ENCODE measurements at regions not wholly inside any gene's neighbourhood (a gene's known extent, or its start where the extent isn't known, plus 50 kb on each side); places are given as distances from the start of the nearest gene placed in this dataset.

GRCh38 chr6:25035512-25036435 is 100.0 kb upstream of the RIPOR2 start:
- peak overlapping the region; percentile 54 for H3K27ac ChIP-seq (ENCODE audit: low read depth, low read length)
- peak; percentile 76 for ATAC-seq
- Mint-ChIP-seq H3K4me1 (peaks cover 46 to 70% (median 66%) of the 10 kb centered on the region in 7 donors), H3K27me3 (no peaks in the 10 kb centered on the region), H3K36me3 (peaks cover 0 to 9% (median 0%) of the 10 kb centered on the region in 5 donors), H3K4me3 (peak overlapping the region; percentile 73 to 92 (median 83)), H3K9me3 (no peaks in the 10 kb centered on the region), H3K27ac (peak overlapping the region; percentile 71 to 93 (median 83))
- H3K4me1 ChIP-seq (ENCODE audit: control insufficient read depth in 2 of 2, insufficient read depth in 2 of 2, low read length in 2 of 2): peaks cover 33 to 45% of the 10 kb centered on the region in 2 donors
- H3K36me3 ChIP-seq (ENCODE audit: control insufficient read depth in 2 of 3, insufficient read depth in 3 of 3, low read length in 3 of 3): no peaks in the 10 kb centered on the region
- POLR2A ChIA-PET: interaction anchor here (1.0 to 5.4 kb wide), 6 partner anchors 9 to 370 kb away, joined by 3 to 61 read pairs (median 4); partner anchors contain the start of genes ACOT13 and TDP2
- CTCF ChIA-PET: interaction anchor here (0.7 to 3.7 kb wide), 5 partner anchors 9 to 35 kb away, joined by 4 to 20 read pairs (median 4); no protein-coding TSS in a partner anchor
- peak overlapping the region; percentile 56 for H3K4me3 ChIP-seq (ENCODE audit: low read length)
- no peaks in the 10 kb centered on the region for H3K27me3 ChIP-seq (ENCODE audit: control insufficient read depth in 2 of 2, insufficient read depth in 2 of 2, low read length in 2 of 2)
- no peak for DNase-seq
- intact Hi-C loops (cut with micrococcal nuclease): loop anchor here (1.0 to 2.0 kb wide), 3 partner anchors 8 to 21 kb away; no protein-coding TSS in a partner anchor
- no peaks in the 10 kb centered on the region for H3K9me3 ChIP-seq (ENCODE audit: control insufficient read depth in 2 of 3, low read length in 3 of 3)

DNA sequence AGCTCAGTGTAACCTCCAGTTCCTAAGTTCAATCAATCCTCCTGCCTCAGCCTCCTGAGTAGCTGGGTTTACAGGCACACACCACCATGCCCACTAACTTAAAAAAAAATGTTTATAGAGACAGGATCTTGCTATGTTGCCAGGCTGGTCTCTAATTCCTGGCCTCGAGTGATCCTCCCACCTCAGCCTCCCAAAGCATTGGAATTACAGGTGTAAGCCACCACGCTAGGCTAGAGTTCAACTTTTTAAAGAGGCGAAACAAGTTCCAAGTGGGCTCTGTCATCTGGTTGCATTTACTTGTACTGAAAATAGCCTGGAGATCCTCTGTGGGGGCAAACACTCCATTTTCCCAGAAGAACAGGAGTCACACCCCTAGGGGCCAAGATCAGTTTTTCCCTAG is 100.7 kb upstream of the RIPOR2 start:
- intact Hi-C loops (cut with micrococcal nuclease): loop anchor here in 1 of 2 donors (1.0 kb wide), 1 partner anchor 20 kb away; no protein-coding TSS in a partner anchor

DNA sequence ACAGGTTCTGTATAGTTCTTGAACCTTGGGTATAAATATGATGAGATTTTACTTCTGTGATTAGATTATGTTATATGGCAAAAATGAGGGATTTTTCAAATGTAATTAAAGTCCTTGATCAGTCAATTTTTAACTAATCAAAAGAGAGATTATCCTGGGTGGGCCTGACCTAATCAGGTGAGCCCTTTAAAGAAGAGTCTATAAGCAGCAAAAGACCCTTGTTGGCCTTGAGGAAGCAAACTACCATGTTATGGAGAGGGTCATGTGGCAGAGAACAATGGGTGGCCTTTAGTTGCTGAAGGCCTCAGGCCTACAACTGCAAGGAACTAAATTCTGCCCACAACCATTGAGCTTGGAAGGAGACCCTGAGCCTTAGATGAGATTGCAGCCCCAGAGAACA is 102.5 kb upstream of the RIPOR2 start:
- H3K4me3 ChIP-seq (ENCODE audit: low read length): peak overlapping the region; percentile 23

More for the DNA sequence above, 100.7 kb upstream of the RIPOR2 start:
- ChIA-PET POLR2A (interaction anchor here (1.1 to 5.4 kb wide), 2 partner anchors 10 to 100 kb away, joined by 3 to 61 read pairs; no protein-coding TSS in a partner anchor), CTCF (interaction anchor here (1.2 to 3.7 kb wide), 3 partner anchors 10 to 35 kb away, joined by 4 to 20 read pairs (median 14); no protein-coding TSS in a partner anchor)
- Mint-ChIP-seq H3K27me3 (no peaks in the 10 kb centered on the region), H3K36me3 (peaks cover 0 to 10% (median 0%) of the 10 kb centered on the region in 5 donors), H3K9me3 (no peaks in the 10 kb centered on the region), H3K27ac (peak overlapping the region in 8 of 9 donors; percentile 49 to 93 (median 84)), H3K4me3 (peak overlapping the region in 8 of 10 donors; percentile 73 to 92 (median 83)), H3K4me1 (peaks cover 53 to 77% (median 73%) of the 10 kb centered on the region in 7 donors)
- no peak overlapping the region for H3K4me3 ChIP-seq (ENCODE audit: low read length)
- no peaks in the 10 kb centered on the region for H3K9me3 ChIP-seq (ENCODE audit: control insufficient read depth in 2 of 3, low read length in 3 of 3)
- ATAC-seq (no peak), DNase-seq (no peak)
- peaks cover 33 to 52% of the 10 kb centered on the region in 2 donors for H3K4me1 ChIP-seq (ENCODE audit: control insufficient read depth in 2 of 2, insufficient read depth in 2 of 2, low read length in 2 of 2)
- H3K36me3 ChIP-seq (ENCODE audit: control insufficient read depth in 2 of 3, insufficient read depth in 3 of 3, low read length in 3 of 3): no peaks in the 10 kb centered on the region
- H3K27me3 ChIP-seq (ENCODE audit: control insufficient read depth in 2 of 2, insufficient read depth in 2 of 2, low read length in 2 of 2): no peaks in the 10 kb centered on the region
- no peak overlapping the region for H3K27ac ChIP-seq (ENCODE audit: low read depth, low read length)

GRCh38 chr6:25038999-25039398 is 103.2 kb upstream of the RIPOR2 start:
- H3K27me3 ChIP-seq (ENCODE audit: control insufficient read depth in 2 of 2, insufficient read depth in 2 of 2, low read length in 2 of 2): no peaks in the 10 kb centered on the region
- Mint-ChIP-seq H3K36me3 (peaks cover 0 to 10% (median 0%) of the 10 kb centered on the region in 5 donors), H3K4me1 (peaks cover 53 to 91% (median 79%) of the 10 kb centered on the region in 7 donors), H3K4me3 (peak overlapping the region; percentile 16 to 74 (median 58)), H3K27ac (peak overlapping the region in 8 of 9 donors; percentile 24 to 93 (median 68)), H3K9me3 (peaks cover 0 to under 1% (median 0%) of the 10 kb centered on the region in 11 donors), H3K27me3 (no peaks in the 10 kb centered on the region)
- H3K36me3 ChIP-seq (ENCODE audit: control insufficient read depth in 2 of 3, insufficient read depth in 3 of 3, low read length in 3 of 3): no peaks in the 10 kb centered on the region
- peaks cover 48 to 69% of the 10 kb centered on the region in 2 donors for H3K4me1 ChIP-seq (ENCODE audit: control insufficient read depth in 2 of 2, insufficient read depth in 2 of 2, low read length in 2 of 2)
- ChIA-PET CTCF (interaction anchor here (0.6 to 3.7 kb wide), 5 partner anchors 12 to 140 kb away, joined by 3 to 20 read pairs (median 9); no protein-coding TSS in a partner anchor), POLR2A (interaction anchor here (0.6 to 5.4 kb wide), 10 partner anchors 9 to 333 kb away, joined by 3 to 61 read pairs (median 4); partner anchors contain the start of gene RIPOR2)
- no peak overlapping the region for H3K27ac ChIP-seq (ENCODE audit: low read depth, low read length)
- peak overlapping the region; percentile 23 for H3K4me3 ChIP-seq (ENCODE audit: low read length)
- intact Hi-C loops (cut with micrococcal nuclease): no loop called here
- ATAC-seq: no peak
- DNase-seq: no peak
- H3K9me3 ChIP-seq (ENCODE audit: control insufficient read depth in 2 of 3, low read length in 3 of 3): no peaks in the 10 kb centered on the region

More for the DNA sequence above, 102.5 kb upstream of the RIPOR2 start:
- Mint-ChIP-seq H3K4me3 (peak overlapping the region in 6 of 10 donors; percentile 24 to 74 (median 58)), H3K9me3 (no peaks in the 10 kb centered on the region), H3K36me3 (peaks cover 0 to 10% (median 0%) of the 10 kb centered on the region in 5 donors), H3K27ac (peak overlapping the region in 4 of 9 donors; percentile 8 to 93 (median 77)), H3K27me3 (no peaks in the 10 kb centered on the region), H3K4me1 (peaks cover 53 to 93% (median 82%) of the 10 kb centered on the region in 7 donors)
- ChIA-PET POLR2A (interaction anchor here (0.6 to 5.4 kb wide), 10 partner anchors 9 to 170 kb away, joined by 3 to 61 read pairs (median 4); partner anchors contain the start of gene RIPOR2), CTCF (interaction anchor here (0.6 to 3.7 kb wide), 5 partner anchors 11 to 139 kb away, joined by 3 to 20 read pairs (median 9); no protein-coding TSS in a partner anchor)
- DNase-seq: no peak
- H3K9me3 ChIP-seq (ENCODE audit: control insufficient read depth in 2 of 3, low read length in 3 of 3): no peaks in the 10 kb centered on the region
- no peak overlapping the region for H3K27ac ChIP-seq (ENCODE audit: low read depth, low read length)
- intact Hi-C loops (cut with micrococcal nuclease): no loop called here
- peaks cover 44 to 67% of the 10 kb centered on the region in 2 donors for H3K4me1 ChIP-seq (ENCODE audit: control insufficient read depth in 2 of 2, insufficient read depth in 2 of 2, low read length in 2 of 2)
- no peaks in the 10 kb centered on the region for H3K36me3 ChIP-seq (ENCODE audit: control insufficient read depth in 2 of 3, insufficient read depth in 3 of 3, low read length in 3 of 3)
- no peak for ATAC-seq
- no peaks in the 10 kb centered on the region for H3K27me3 ChIP-seq (ENCODE audit: control insufficient read depth in 2 of 2, insufficient read depth in 2 of 2, low read length in 2 of 2)

DNA sequence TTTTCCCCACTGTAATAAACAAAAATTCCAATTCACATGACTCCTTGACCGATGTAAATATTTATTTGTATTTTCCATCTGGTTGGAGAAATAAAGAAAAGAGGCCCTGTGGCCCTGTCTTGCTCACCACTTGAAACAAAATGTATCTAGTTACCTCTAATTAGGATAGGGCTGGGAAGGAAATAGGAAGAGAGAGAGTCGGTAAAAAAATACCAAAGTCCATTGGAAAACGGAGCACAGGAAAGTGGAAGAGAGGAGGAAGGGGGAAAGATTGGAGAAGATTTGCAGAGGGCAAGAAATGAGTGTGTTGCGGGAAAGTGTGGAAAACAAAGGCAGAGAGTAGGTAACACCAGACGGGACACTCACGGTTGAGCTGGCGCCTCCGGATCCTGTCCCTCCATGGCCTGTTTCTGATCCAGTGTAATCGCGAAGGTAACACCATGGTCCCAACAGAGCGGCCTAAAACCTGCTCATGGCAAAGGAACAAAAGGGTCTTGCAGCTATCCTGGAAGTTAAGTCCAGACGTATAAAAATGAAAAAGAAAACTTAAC is 105.8 kb upstream of the RIPOR2 start:
- H3K4me3 ChIP-seq (ENCODE audit: low read length): peak overlapping the region; percentile 60
- Mint-ChIP-seq H3K36me3 (peaks cover 0 to 16% (median 0%) of the 10 kb centered on the region in 5 donors), H3K4me3 (peak overlapping the region; percentile 88 to 97 (median 92)), H3K27me3 (peaks cover 0 to 3% (median 0%) of the 10 kb centered on the region in 5 donors), H3K27ac (peak overlapping the region; percentile 71 to 98 (median 90)), H3K4me1 (peaks cover 38 to 66% (median 56%) of the 10 kb centered on the region in 7 donors), H3K9me3 (peaks cover 0 to 4% (median 0%) of the 10 kb centered on the region in 11 donors)
- intact Hi-C loops (cut with micrococcal nuclease): loop anchor here (1.0 to 5.0 kb wide), 5 partner anchors 9 to 96 kb away; no protein-coding TSS in a partner anchor
- peak overlapping the region; percentile 64 for H3K27ac ChIP-seq (ENCODE audit: low read depth, low read length)
- H3K4me1 ChIP-seq (ENCODE audit: control insufficient read depth in 2 of 2, insufficient read depth in 2 of 2, low read length in 2 of 2): peaks cover 40 to 55% of the 10 kb centered on the region in 2 donors
- no peaks in the 10 kb centered on the region for H3K27me3 ChIP-seq (ENCODE audit: control insufficient read depth in 2 of 2, insufficient read depth in 2 of 2, low read length in 2 of 2)
- ATAC-seq (peak; percentile 19), DNase-seq (peak in 1 of 9 donors; percentile 19)
- CTCF ChIA-PET: interaction anchor here (0.7 to 4.0 kb wide), 6 partner anchors 15 to 186 kb away, joined by 3 to 27 read pairs (median 4); no protein-coding TSS in a partner anchor
- no peaks in the 10 kb centered on the region for H3K36me3 ChIP-seq (ENCODE audit: control insufficient read depth in 2 of 3, insufficient read depth in 3 of 3, low read length in 3 of 3)
- no peaks in the 10 kb centered on the region for H3K9me3 ChIP-seq (ENCODE audit: control insufficient read depth in 2 of 3, low read length in 3 of 3)
- POLR2A ChIA-PET: interaction anchor here (0.7 to 2.2 kb wide), 11 partner anchors 8 to 376 kb away, joined by 3 to 13 read pairs (median 4); no protein-coding TSS in a partner anchor
